ENCODE measurements at regions not wholly inside any gene's neighbourhood (a gene's known extent, or its start where the extent isn't known, plus 50 kb on each side); places are given as distances from the start of the nearest gene placed in this dataset.

GRCh38 chr6:90787446-90787845 is 200.6 kb upstream of the MAP3K7 start:
- no peak for TF ChIP-seq CTCF (IDR thresholded peaks at IDR 0.05; ENCODE audit: insufficient read depth, low read length)
- TF ChIP-seq POLR2AphosphoS5 (IDR thresholded peaks at IDR 0.05; ENCODE audit: low read depth): no peak
- TF ChIP-seq GABPA (IDR thresholded peaks at IDR 0.05; ENCODE audit: low read depth): no peak
- no peak for TF ChIP-seq REST (IDR thresholded peaks at IDR 0.05; ENCODE audit: insufficient replicate concordance, low read depth)
